IMR-90 (cell line): ENCODE measurements at regions not wholly inside any gene's neighbourhood (a gene's known extent, or its start where the extent isn't known, plus 50 kb on each side); places are given as distances from the start of the nearest gene placed in this dataset.

ENCODE experiments used
- ATAC-seq: fragments of 200-7000 bp; cut with Tn5 transposase; 2 replicates; pipeline ENCODE4 v1.9.1; 2020; ENCODE audit warnings: low read depth, mild to moderate bottlenecking, moderate library complexity
- BruUV-seq: library from RNA; stranded (reverse); fragments of 400-500 nt; replicated peaks from 2 replicates; lab custom pipeline; 2021; lab: Mats Ljungman, UMichigan
- CTCF ChIA-PET: fragments of 300-600 bp; formaldehyde crosslinking; extraction: SDS; loops from one replicate; lab custom pipeline; 2021; ENCODE audit warnings: antibody characterized with exemption; lab: Yijun Ruan, JAX
- POLR2A ChIA-PET: fragments of 300-600 bp; sonication (Branson Sonifier 250); formaldehyde crosslinking; loops from one replicate; lab custom pipeline; 2022; ENCODE audit warnings: antibody characterized with exemption; ENCODE audit not compliant: unreplicated experiment; lab: Charles Lee
- DNase-seq: peaks from one replicate; pipeline ENCODE4 v3.0.0; 2013
- H2AFZ ChIP-seq: replicated peaks from 2 replicates; pipeline ENCODE3; 2013; ENCODE audit warnings: low read length, mild to moderate bottlenecking; ENCODE audit not compliant: poor library complexity
- H2AK5ac ChIP-seq: 2 replicates; pipeline ENCODE4 v1.6.1; 2013; ENCODE audit warnings: low read depth, low read length, inconsistent platforms
- H2AK9ac ChIP-seq: replicated peaks from 2 replicates; pipeline ENCODE3; 2013; ENCODE audit warnings: mild to moderate bottlenecking, low read depth, low read length, moderate library complexity; ENCODE audit not compliant: poor library complexity
- H2BK120ac ChIP-seq: 2 replicates; pipeline ENCODE4 v1.6.1; 2013; ENCODE audit warnings: low read depth, low read length, inconsistent platforms
- H2BK15ac ChIP-seq: 3 replicates; pipeline ENCODE4 v1.6.1; 2013; ENCODE audit warnings: low read depth, low read length, inconsistent platforms
- H2BK20ac ChIP-seq: 2 replicates; pipeline ENCODE4 v1.6.1; 2013; ENCODE audit warnings: low read depth, mild to moderate bottlenecking, inconsistent platforms, low read length, moderate library complexity
- H2BK5ac ChIP-seq: 2 replicates; pipeline ENCODE4 v1.6.1; 2013; ENCODE audit warnings: mild to moderate bottlenecking, low read depth, low read length, inconsistent platforms; ENCODE audit not compliant: poor library complexity, severe bottlenecking
- H3K14ac ChIP-seq: replicated peaks from 2 replicates; pipeline ENCODE4 v1.6.1; 2013; ENCODE audit warnings: low read depth, low read length, inconsistent platforms
- H3K18ac ChIP-seq: 2 replicates; pipeline ENCODE4 v1.6.1; 2013; ENCODE audit warnings: low read depth, low read length, control low read depth
- H3K23ac ChIP-seq: 2 replicates; pipeline ENCODE4 v1.6.1; 2013; ENCODE audit warnings: low read depth, low read length, inconsistent platforms
- H3K27ac ChIP-seq: 2 replicates; pipeline ENCODE4 v1.5.1; 2013; ENCODE audit warnings: mild to moderate bottlenecking, control low read depth, low read length; ENCODE audit not compliant: insufficient read depth
- H3K27me3 ChIP-seq: 2 replicates; pipeline ENCODE4 v1.6.1; 2013; ENCODE audit warnings: low read length; ENCODE audit not compliant: control insufficient read depth, insufficient read depth
- H3K36me3 ChIP-seq: 2 replicates; pipeline ENCODE4 v1.6.1; 2013; ENCODE audit warnings: low read length, mixed read lengths; ENCODE audit not compliant: control insufficient read depth, insufficient read depth
- H3K4ac ChIP-seq: 2 replicates; pipeline ENCODE4 v1.6.1; 2013; ENCODE audit warnings: low read depth, low read length, inconsistent platforms
- H3K4me1 ChIP-seq: 2 replicates; pipeline ENCODE4 v1.6.1; 2013; ENCODE audit warnings: low read length, mixed read lengths; ENCODE audit not compliant: control insufficient read depth, insufficient read depth
- H3K4me2 ChIP-seq: 2 replicates; pipeline ENCODE4 v1.6.1; 2013; ENCODE audit warnings: low read depth, mild to moderate bottlenecking, control low read depth, low read length, moderate library complexity
- H3K4me3 ChIP-seq: 2 replicates; pipeline ENCODE4 v1.5.1; 2013; ENCODE audit warnings: low read depth, mild to moderate bottlenecking, control low read depth, low read length, moderate library complexity; ENCODE audit not compliant: insufficient read depth
- H3K56ac ChIP-seq: 2 replicates; pipeline ENCODE4 v1.6.1; 2013; ENCODE audit warnings: low read length, inconsistent platforms; ENCODE audit not compliant: insufficient read depth; ENCODE audit errors: extremely low read depth
- H3K79me1 ChIP-seq, 2 experiments: 2 replicates each; pipeline ENCODE4 v1.6.1; 2013; ENCODE audit warnings: low read length in 2 of 2, inconsistent platforms in 1 of 2, low read depth in 1 of 2
- H3K9ac ChIP-seq: 2 replicates; pipeline ENCODE4 v1.6.1; 2013; ENCODE audit warnings: low read depth, low read length, control low read depth
- H3K9me1 ChIP-seq: 2 replicates; pipeline ENCODE4 v1.6.1; 2013; ENCODE audit warnings: low read length, inconsistent platforms; ENCODE audit not compliant: insufficient read depth
- H3K9me3 ChIP-seq: 2 replicates; pipeline ENCODE4 v1.6.1; 2013; ENCODE audit warnings: low read length; ENCODE audit not compliant: control insufficient read depth, insufficient read depth
- H4K20me1 ChIP-seq: 2 replicates; pipeline ENCODE4 v1.6.1; 2013; ENCODE audit warnings: low read length, inconsistent platforms; ENCODE audit not compliant: insufficient read depth
- H4K5ac ChIP-seq: 2 replicates; pipeline ENCODE4 v1.6.1; 2013; ENCODE audit warnings: mild to moderate bottlenecking, low read depth, low read length, control low read depth
- H4K8ac ChIP-seq, 2 experiments: 2 replicates each; pipeline ENCODE4 v1.6.1; 2013; ENCODE audit warnings: low read depth in 2 of 2, low read length in 2 of 2, control low read depth in 1 of 2, inconsistent platforms in 1 of 2
- H4K91ac ChIP-seq: 2 replicates; pipeline ENCODE4 v1.6.1; 2013; ENCODE audit warnings: low read depth, low read length, inconsistent platforms; ENCODE audit not compliant: insufficient read depth
- BHLHE40 ChIP-seq: fragments of 150-350 bp; IDR thresholded peaks from 2 replicates; pipeline ENCODE4 v1.6.1; 2016; ENCODE audit warnings: mild to moderate bottlenecking, low read depth, low read length
- CEBPB ChIP-seq: IDR thresholded peaks from 2 replicates; pipeline ENCODE4 v1.6.1; 2012; ENCODE audit warnings: low read depth, low read length, improper control_type of control experiment
- CHD1 ChIP-seq: IDR thresholded peaks from 2 replicates; pipeline ENCODE4 v1.6.1; 2012; ENCODE audit warnings: low read depth, low read length, improper control_type of control experiment
- ELK1 ChIP-seq: fragments of 150-350 bp; IDR thresholded peaks from 2 replicates; pipeline ENCODE4 v1.6.1; 2016; ENCODE audit warnings: low read depth, mild to moderate bottlenecking, low read length, moderate library complexity, borderline replicate concordance
- FOS ChIP-seq: fragments of 150-350 bp; IDR thresholded peaks from 2 replicates; pipeline ENCODE4 v1.6.1; 2016; ENCODE audit warnings: low read depth, low read length
- MAFK ChIP-seq: IDR thresholded peaks from 2 replicates; pipeline ENCODE4 v1.6.1; 2012; ENCODE audit warnings: low read depth, low read length, improper control_type of control experiment
- MAZ ChIP-seq: IDR thresholded peaks from 2 replicates; pipeline ENCODE4 v1.6.1; 2012; ENCODE audit warnings: low read depth, mild to moderate bottlenecking, low read length, improper control_type of control experiment, moderate library complexity, borderline replicate concordance
- MXI1 ChIP-seq: IDR thresholded peaks from 2 replicates; pipeline ENCODE4 v1.6.1; 2012; ENCODE audit warnings: low read depth, mild to moderate bottlenecking, low read length, moderate library complexity, borderline replicate concordance
- NFE2L2 ChIP-seq: fragments of 150-350 bp; IDR thresholded peaks from 2 replicates; pipeline ENCODE4 v1.6.1; 2016; ENCODE audit warnings: low read depth, mild to moderate bottlenecking, low read length
- POLR2A ChIP-seq: IDR thresholded peaks from 2 replicates; pipeline ENCODE4 v1.6.1; 2012; ENCODE audit warnings: mild to moderate bottlenecking, low read depth, low read length
- RAD21 ChIP-seq: IDR thresholded peaks from 2 replicates; pipeline ENCODE4 v1.6.1; 2012; ENCODE audit warnings: low read length, improper control_type of control experiment
- RCOR1 ChIP-seq: IDR thresholded peaks from 2 replicates; pipeline ENCODE4 v1.6.1; 2012; ENCODE audit warnings: mild to moderate bottlenecking, low read length, improper control_type of control experiment; ENCODE audit not compliant: insufficient replicate concordance
- RFX5 ChIP-seq: IDR thresholded peaks from 2 replicates; pipeline ENCODE4 v1.8.0; 2012; ENCODE audit warnings: low read depth, mild to moderate bottlenecking, low read length, moderate library complexity
- SMC3 ChIP-seq: fragments of 150-350 bp; IDR thresholded peaks from 2 replicates; pipeline ENCODE4 v1.6.1; 2016; ENCODE audit warnings: low read depth, mild to moderate bottlenecking, antibody characterized with exemption, low read length, moderate library complexity
- WGBS, 2 experiments: methylation state at CpG; one replicate each; pipeline versions ENCODE4 v1.1.5 to v1.1.7; 2013; ENCODE audit warnings: missing lambda C conversion rate in 2 of 2; ENCODE audit not compliant: insufficient read length in 1 of 2; ENCODE audit errors: extremely low coverage in 2 of 2; 5-methylcytosine and 5-hydroxymethylcytosine counted together
- dilution Hi-C: fragments of 300-500 bp; cut with HindIII; formaldehyde crosslinking; loops from one replicate; pipeline ENCODE4 v1.14.3; 2018; ENCODE audit warnings: low sequenced_read_pairs; ENCODE audit not compliant: unreplicated experiment
- in situ Hi-C: fragments of 300-500 bp; cut with MboI; formaldehyde crosslinking; loops from 3 replicates; pipeline ENCODE4 v1.14.3; 2019; ENCODE audit warnings: low sequenced_read_pairs, inconsistent platforms, mixed read lengths
- intact Hi-C: fragments of 100-400 bp; cut with micrococcal nuclease; formaldehyde crosslinking; loops from 2 replicates; pipeline ENCODE4 v1.10.0; 2022
- TF ChIP-seq, protein P1 (sequence below): fragments of 150-350 bp; IDR thresholded peaks from 2 replicates; pipeline ENCODE4 v1.6.1; 2017; ENCODE audit warnings: mild to moderate bottlenecking, antibody characterized with exemption, low read length, low read depth
- TF ChIP-seq, protein P2 (sequence below): conservative IDR thresholded peaks from 2 replicates; pipeline ENCODE4 v1.5.1; 2012; ENCODE audit warnings: mild to moderate bottlenecking, low read depth, low read length, improper control_type of control experiment

DNA sequence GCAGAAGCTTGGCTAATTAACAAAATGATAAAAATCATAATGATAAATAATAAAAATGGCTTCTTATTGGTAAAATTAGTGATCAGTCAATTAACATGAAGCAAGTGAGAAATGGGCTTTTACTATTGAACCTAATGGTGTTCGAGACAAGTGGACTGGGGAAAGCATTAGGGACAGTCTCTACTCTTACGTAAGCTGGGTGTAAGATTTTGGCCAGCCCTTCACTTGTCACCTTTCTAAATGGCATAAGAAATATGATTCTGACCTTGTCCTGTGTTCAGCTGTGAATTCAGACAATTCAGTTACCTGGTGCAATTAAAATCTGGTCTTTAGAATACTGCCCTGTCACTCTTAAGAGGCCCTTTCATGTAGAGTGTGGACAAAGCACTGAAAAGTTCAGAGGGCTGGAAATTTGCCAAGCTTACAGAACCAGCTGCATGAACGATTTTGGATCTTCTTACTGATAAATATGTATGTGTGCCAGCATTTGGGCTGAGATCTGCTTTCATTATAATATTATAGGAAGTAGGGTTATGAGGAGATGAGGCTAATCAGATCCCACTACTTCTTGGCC lies 115.9 kb downstream of the QRSL1 start:
- no peak overlapping the region for H2AK5ac ChIP-seq
- no peaks in the 10 kb centered on the region for H3K36me3 ChIP-seq
- H3K4me3 ChIP-seq: no peak overlapping the region
- in situ Hi-C loops (no loop called here), intact Hi-C loops (no loop called here), dilution Hi-C loops (no loop called here)
- H3K9me3 ChIP-seq: no peaks in the 10 kb centered on the region
- no peak overlapping the region for H2AFZ ChIP-seq
- no peak overlapping the region for H4K91ac ChIP-seq
- no peaks in the 10 kb centered on the region; the same call in 1 of the 2 replicates for H3K4me1 ChIP-seq
- CTCF ChIA-PET: interaction anchor here (0.6 kb wide), 1 partner anchor 247 kb away, joined by 3 read pairs; no protein-coding TSS in a partner anchor
- no peaks in the 10 kb centered on the region; the same call in 1 of the 2 replicates for H3K9me1 ChIP-seq
- H4K20me1 ChIP-seq: no peaks in the 10 kb centered on the region
- ATAC-seq (no peak), DNase-seq (no peak)
- no peak for TF ChIP-seq CEBPB
- no peak for TF ChIP-seq RAD21
- TF ChIP-seq MAZ: no peak
- TF ChIP-seq MAFK: no peak
- TF ChIP-seq ELK1: no peak
- TF ChIP-seq, protein P1, sequence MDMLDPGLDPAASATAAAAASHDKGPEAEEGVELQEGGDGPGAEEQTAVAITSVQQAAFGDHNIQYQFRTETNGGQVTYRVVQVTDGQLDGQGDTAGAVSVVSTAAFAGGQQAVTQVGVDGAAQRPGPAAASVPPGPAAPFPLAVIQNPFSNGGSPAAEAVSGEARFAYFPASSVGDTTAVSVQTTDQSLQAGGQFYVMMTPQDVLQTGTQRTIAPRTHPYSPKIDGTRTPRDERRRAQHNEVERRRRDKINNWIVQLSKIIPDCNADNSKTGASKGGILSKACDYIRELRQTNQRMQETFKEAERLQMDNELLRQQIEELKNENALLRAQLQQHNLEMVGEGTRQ: no peak
- TF ChIP-seq RFX5: no peak
- no peak for TF ChIP-seq FOS
- TF ChIP-seq BHLHE40: no peak
- TF ChIP-seq, protein P2, sequence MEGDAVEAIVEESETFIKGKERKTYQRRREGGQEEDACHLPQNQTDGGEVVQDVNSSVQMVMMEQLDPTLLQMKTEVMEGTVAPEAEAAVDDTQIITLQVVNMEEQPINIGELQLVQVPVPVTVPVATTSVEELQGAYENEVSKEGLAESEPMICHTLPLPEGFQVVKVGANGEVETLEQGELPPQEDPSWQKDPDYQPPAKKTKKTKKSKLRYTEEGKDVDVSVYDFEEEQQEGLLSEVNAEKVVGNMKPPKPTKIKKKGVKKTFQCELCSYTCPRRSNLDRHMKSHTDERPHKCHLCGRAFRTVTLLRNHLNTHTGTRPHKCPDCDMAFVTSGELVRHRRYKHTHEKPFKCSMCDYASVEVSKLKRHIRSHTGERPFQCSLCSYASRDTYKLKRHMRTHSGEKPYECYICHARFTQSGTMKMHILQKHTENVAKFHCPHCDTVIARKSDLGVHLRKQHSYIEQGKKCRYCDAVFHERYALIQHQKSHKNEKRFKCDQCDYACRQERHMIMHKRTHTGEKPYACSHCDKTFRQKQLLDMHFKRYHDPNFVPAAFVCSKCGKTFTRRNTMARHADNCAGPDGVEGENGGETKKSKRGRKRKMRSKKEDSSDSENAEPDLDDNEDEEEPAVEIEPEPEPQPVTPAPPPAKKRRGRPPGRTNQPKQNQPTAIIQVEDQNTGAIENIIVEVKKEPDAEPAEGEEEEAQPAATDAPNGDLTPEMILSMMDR: no peak
- TF ChIP-seq CHD1: no peak
- TF ChIP-seq NFE2L2: no peak
- no peak for TF ChIP-seq SMC3
- TF ChIP-seq MXI1: no peak
- no peak for TF ChIP-seq POLR2A
- TF ChIP-seq RCOR1: no peak
- no CpG with 5 or more reads among the region's 3 CpGs for WGBS, 2 experiments
- no peak overlapping the region for H3K14ac ChIP-seq
- H4K5ac ChIP-seq: no peak overlapping the region
- no peak overlapping the region for H3K4ac ChIP-seq
- no peak overlapping the region for H3K56ac ChIP-seq
- H3K18ac ChIP-seq: no peak overlapping the region
- no peaks in the 10 kb centered on the region for H3K27me3 ChIP-seq
- no peak overlapping the region for H3K4me2 ChIP-seq
- BruUV-seq: no TSS peak
- H2BK5ac ChIP-seq: no peak overlapping the region
- no peak overlapping the region for H2BK120ac ChIP-seq
- H3K27ac ChIP-seq: no peak overlapping the region
- no peak overlapping the region for H2BK20ac ChIP-seq
- no peaks in the 10 kb centered on the region for H3K79me1 ChIP-seq
- H4K8ac ChIP-seq: no peak overlapping the region
- H2BK15ac ChIP-seq: no peak overlapping the region
- POLR2A ChIA-PET: no interaction called here
- no peak overlapping the region for H3K23ac ChIP-seq
- H2AK9ac ChIP-seq: no peak overlapping the region
- no peak overlapping the region for H3K9ac ChIP-seq
